ENCODE measurements at regions not wholly inside any gene's neighbourhood (a gene's known extent, or its start where the extent isn't known, plus 50 kb on each side); places are given as distances from the start of the nearest gene placed in this dataset.

DNA sequence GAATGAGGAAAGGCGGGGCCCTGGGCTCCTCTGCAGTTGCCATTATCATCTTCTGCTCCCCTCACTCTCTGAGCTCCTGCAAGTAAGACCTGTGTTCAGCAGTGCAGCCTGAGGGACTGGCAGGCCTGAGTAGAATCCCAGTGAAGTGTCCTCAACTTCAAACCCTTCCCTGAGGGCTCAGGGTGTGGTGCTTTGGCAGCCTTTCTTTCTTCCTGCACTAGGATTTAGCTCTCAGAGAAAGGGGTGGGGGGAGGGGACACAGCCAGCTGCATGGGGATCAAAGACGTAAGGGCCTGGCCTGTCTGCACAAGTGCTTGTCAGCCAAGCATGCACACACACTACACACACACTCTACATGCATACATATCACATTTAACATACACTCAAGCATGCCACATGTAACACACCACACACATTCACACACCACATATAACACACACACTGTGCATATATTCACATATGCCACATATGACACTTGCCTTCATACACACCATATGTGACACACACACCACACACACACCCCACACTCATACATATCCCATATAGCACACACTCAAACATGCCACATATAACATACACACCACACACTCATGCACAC, 223.4 kb upstream of the RPL34 start:
- TF ChIP-seq POLR2AphosphoS5 (IDR thresholded peaks at IDR 0.05) (no peak), EP300 (IDR thresholded peaks at IDR 0.05) (no peak), POLR2A (IDR thresholded peaks at IDR 0.05; ENCODE audit: low read depth) (no peak)
- TF ChIP-seq, protein P1, sequence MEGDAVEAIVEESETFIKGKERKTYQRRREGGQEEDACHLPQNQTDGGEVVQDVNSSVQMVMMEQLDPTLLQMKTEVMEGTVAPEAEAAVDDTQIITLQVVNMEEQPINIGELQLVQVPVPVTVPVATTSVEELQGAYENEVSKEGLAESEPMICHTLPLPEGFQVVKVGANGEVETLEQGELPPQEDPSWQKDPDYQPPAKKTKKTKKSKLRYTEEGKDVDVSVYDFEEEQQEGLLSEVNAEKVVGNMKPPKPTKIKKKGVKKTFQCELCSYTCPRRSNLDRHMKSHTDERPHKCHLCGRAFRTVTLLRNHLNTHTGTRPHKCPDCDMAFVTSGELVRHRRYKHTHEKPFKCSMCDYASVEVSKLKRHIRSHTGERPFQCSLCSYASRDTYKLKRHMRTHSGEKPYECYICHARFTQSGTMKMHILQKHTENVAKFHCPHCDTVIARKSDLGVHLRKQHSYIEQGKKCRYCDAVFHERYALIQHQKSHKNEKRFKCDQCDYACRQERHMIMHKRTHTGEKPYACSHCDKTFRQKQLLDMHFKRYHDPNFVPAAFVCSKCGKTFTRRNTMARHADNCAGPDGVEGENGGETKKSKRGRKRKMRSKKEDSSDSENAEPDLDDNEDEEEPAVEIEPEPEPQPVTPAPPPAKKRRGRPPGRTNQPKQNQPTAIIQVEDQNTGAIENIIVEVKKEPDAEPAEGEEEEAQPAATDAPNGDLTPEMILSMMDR (IDR thresholded peaks at IDR 0.05), result no peak
- Histone ChIP-seq H3K4me3 (no peak overlapping the region), H3K4me1 (no peaks in the 10 kb centered on the region), H3K27me3 (no peaks in the 10 kb centered on the region), H3K36me3 (no peaks in the 10 kb centered on the region), H3K27ac (replicated peaks in 1 of 4) (no peak overlapping the region), H3K9me3 (no peaks in the 10 kb centered on the region)
- intact Hi-C loops (cut with DNase I), result no loop called here
- 73% methylated on average over 2 of the region's 2 CpGs for WGBS
- DNase-seq (ENCODE audit: extremely low spot score), result peak; percentile 47

DNA sequence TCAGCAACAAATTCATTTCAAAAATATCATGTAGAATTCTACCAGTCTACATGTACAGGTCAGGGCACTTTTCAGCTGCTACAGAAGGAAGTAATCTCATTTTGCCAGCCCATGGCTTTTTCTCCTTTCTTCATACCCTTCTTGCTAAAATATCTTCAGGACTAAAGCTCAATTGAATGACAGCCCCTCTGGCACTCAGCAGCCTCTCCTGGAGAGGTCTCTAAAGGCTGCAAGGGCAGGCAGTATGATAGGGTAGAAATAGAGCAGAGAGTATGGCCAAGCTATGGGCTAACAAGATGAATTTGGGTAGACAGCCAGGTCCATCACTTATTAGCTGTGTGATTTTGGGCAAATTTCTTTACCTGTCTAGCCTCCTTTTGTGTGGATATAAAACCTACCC, 224.6 kb upstream of the RPL34 start:
- Histone ChIP-seq H3K9me3 (no peaks in the 10 kb centered on the region), H3K36me3 (no peaks in the 10 kb centered on the region), H3K4me1 (no peaks in the 10 kb centered on the region), H3K4me3 (no peak overlapping the region), H3K27ac (replicated peaks in 1 of 4) (no peak overlapping the region), H3K27me3 (no peaks in the 10 kb centered on the region)
- peak; percentile 74 for DNase-seq (ENCODE audit: extremely low spot score)
- TF ChIP-seq EP300 (IDR thresholded peaks at IDR 0.05) (no peak), POLR2AphosphoS5 (IDR thresholded peaks at IDR 0.05) (no peak), POLR2A (IDR thresholded peaks at IDR 0.05; ENCODE audit: low read depth) (no peak)
- TF ChIP-seq, protein P1 (IDR thresholded peaks at IDR 0.05), result no peak
- intact Hi-C loops (cut with DNase I), result no loop called here

DNA sequence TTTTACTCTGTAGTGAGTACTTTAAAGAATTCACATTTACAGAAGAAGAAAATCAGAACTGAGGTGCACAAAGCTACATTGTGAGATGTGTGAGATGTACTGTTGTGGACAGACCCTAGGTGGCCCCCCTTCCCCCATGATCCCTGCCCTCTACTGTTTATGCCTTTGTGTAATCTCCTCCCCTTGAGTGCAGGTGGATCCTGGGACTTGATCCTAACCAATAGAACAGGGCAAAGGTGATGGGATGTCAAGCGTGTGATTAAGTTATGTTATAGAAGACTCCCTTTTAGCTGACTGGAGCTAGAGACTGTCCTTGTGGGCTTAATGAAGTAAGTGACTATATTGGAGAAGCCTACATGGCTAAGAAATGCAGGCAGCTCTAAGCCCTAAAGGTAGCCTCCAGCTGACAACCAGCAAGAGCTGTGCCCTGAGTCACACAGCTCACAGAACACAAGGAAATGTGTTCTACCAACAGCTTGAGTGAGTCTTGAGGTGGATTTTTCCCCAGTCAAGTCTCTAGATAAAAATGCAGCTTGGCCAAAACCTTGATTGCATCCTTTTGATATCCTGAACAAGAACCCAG, 225.2 kb upstream of the LEF1 start:
- Histone ChIP-seq H3K36me3 (no peaks in the 10 kb centered on the region), H3K4me1 (no peaks in the 10 kb centered on the region), H3K4me3 (no peak overlapping the region), H3K9me3 (no peaks in the 10 kb centered on the region), H3K27ac (replicated peaks in 1 of 4) (no peak overlapping the region), H3K27me3 (no peaks in the 10 kb centered on the region)
- TF ChIP-seq POLR2AphosphoS5 (IDR thresholded peaks at IDR 0.05) (no peak), EP300 (IDR thresholded peaks at IDR 0.05) (no peak), POLR2A (IDR thresholded peaks at IDR 0.05; ENCODE audit: low read depth) (no peak)
- TF ChIP-seq, protein P1 (IDR thresholded peaks at IDR 0.05), result no peak
- DNase-seq (ENCODE audit: extremely low spot score), result peak; percentile 72
- WGBS, result 92% methylated on average over 1 of the region's 1 CpG
- intact Hi-C loops (cut with DNase I), result no loop called here

DNA sequence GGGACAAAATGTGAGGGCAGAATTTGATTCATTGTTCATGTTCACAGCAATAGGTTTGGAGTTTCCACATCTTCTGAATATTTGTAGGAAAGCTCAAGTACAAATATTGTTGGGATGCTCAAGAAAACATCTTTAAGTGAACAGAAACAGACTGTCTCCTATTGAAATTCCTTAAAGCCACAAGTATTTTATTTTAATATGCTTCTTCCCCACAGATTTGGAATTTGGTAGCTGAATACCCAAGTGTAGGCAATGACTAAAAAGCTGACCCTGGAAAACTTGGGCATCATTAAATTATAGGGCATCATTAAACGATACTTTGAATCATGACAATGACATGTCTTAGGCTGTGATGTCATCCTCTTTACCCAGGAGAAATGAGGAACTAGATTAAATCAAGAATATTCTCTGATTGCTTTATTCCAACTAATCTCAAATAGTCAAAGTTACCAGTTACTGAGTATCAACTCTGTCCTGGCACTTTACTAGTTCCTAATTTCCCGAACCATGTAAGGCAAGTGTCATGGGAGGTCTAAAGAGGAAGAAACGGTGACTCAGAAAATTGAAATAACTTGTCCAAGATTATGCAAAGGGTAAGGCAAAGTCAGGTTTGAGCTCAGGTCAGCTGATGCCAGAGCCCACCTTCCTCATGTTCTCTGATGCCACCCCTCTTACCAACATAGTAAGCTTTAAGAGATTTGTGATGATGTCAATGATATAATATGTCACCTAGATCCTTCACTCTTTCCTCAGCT, 223.1 kb upstream of the LEF1 start:
- TF ChIP-seq POLR2A (IDR thresholded peaks at IDR 0.05; ENCODE audit: low read depth) (no peak), POLR2AphosphoS5 (IDR thresholded peaks at IDR 0.05) (no peak)
- TF ChIP-seq, protein P1 (IDR thresholded peaks at IDR 0.05), result no peak
- peak; percentile 34 for DNase-seq (ENCODE audit: extremely low spot score)
- H3K27ac ChIP-seq (replicated peaks in 1 of 4), result no peak overlapping the region
- intact Hi-C loops (cut with DNase I), result no loop called here
- 82% methylated on average over 3 of the region's 3 CpGs for WGBS
- H3K9me3 ChIP-seq, result no peaks in the 10 kb centered on the region
- no peaks in the 10 kb centered on the region for H3K27me3 ChIP-seq
- no peak overlapping the region for H3K4me3 ChIP-seq
- H3K4me1 ChIP-seq, result no peaks in the 10 kb centered on the region
- no peaks in the 10 kb centered on the region for H3K36me3 ChIP-seq

Measured in esophagus muscularis mucosa (tissue), 4 donors.